Psoas muscle (tissue), 7 donors: ENCODE measurements at regions not wholly inside any gene's neighbourhood (a gene's known extent, or its start where the extent isn't known, plus 50 kb on each side); places are given as distances from the start of the nearest gene placed in this dataset.
"Not testable (repeated sequence)": the region's sequence is repeated elsewhere in the genome, so short reads cannot be mapped to it uniquely, and the experiment has no call there.

ENCODE experiments used
- ATAC-seq, 4 donors: fragments of 200-7000 bp; cut with Tn5 transposase; one replicate each; pipeline ENCODE4 v1.9.1; 2020; ENCODE audit warnings: moderate library complexity in 3 of 4, mild to moderate bottlenecking in 2 of 4
- DNase-seq, 2 donors: peaks; one replicate each; pipeline ENCODE4 v3.0.0-alpha.2; 2020
- H3K27ac ChIP-seq: fragments of 200-600 bp; one replicate; pipeline ENCODE4 v1.8.0; 2022
- H3K27me3 ChIP-seq, 3 donors: fragments of 200-600 bp in 1 of 3; one replicate each; pipeline versions ENCODE4 v1.6.1 to v1.8.0; 2013 to 2022; ENCODE audit warnings: low read length in 2 of 3, mild to moderate bottlenecking in 2 of 3, moderate library complexity in 1 of 3; ENCODE audit not compliant: insufficient read depth in 3 of 3
- H3K36me3 ChIP-seq, 2 donors: fragments of 200-600 bp in 1 of 2; one replicate each; pipeline versions ENCODE4 v1.6.1 to v1.8.0; 2013 to 2022; ENCODE audit warnings: low read depth in 1 of 2, mild to moderate bottlenecking in 1 of 2, moderate library complexity in 1 of 2; ENCODE audit not compliant: insufficient read depth in 1 of 2
- H3K4me1 ChIP-seq: fragments of 200-600 bp; one replicate; pipeline ENCODE4 v1.8.0; 2022
- H3K4me3 ChIP-seq: fragments of 200-600 bp; one replicate; pipeline ENCODE4 v1.8.0; 2022; ENCODE audit warnings: mild to moderate bottlenecking
- H3K9me3 ChIP-seq: fragments of 200-600 bp; one replicate; pipeline ENCODE4 v1.8.0; 2022
- CTCF ChIP-seq: fragments of 200-600 bp; IDR thresholded peaks from one replicate; pipeline ENCODE4 v1.8.0; 2022; ENCODE audit warnings: antibody characterized with exemption
- WGBS, 3 donors: extraction: QIAGEN DNeasy Blood & Tissue Kit; methylation state at CpG; one replicate each; pipeline versions ENCODE4 v1.1.6 to v1.1.7; 2013; 5-methylcytosine and 5-hydroxymethylcytosine counted together
- intact Hi-C, 2 donors: fragments of 100-400 bp; cut with DNase I; formaldehyde crosslinking; loops; one replicate each; pipeline versions ENCODE4 v1.11.0 to v1.14.2; 2022
- donor health status: healthy with polysubstance abuse.
- donor health status: DM: no; HTN: no; CAD: no; lungs with moderate emphysema.
- donor health status: Bipolar disorder and iron deficiency.
- donor health status: healthy.
- donor health status: DM: yes; HTN: yes; CAD: no.
- donor health status: DM: no; HTN: no; CAD: no.
- donor health status: DM: yes; HTN: yes; CAD: no.

- no peak overlapping the region for H3K27ac ChIP-seq
- DNase-seq (no peak), ATAC-seq (no peak)
- H3K9me3 ChIP-seq, result no peaks in the 10 kb centered on the region
- no peak overlapping the region for H3K4me3 ChIP-seq
- intact Hi-C loops, result no loop called here
- H3K36me3 ChIP-seq, result no peaks in the 10 kb centered on the region
- no peak for TF ChIP-seq CTCF
- H3K27me3 ChIP-seq, result no peaks in the 10 kb centered on the region
- H3K4me1 ChIP-seq, result no peaks in the 10 kb centered on the region
- 67 to 72% (median 68%) methylated on average over 5 of the region's 5 CpGs for WGBS, 3 donors
These were observed 582.3 kb downstream of the EDEM1 start for GRCh38 chr3:5769825-5770224.

- Histone ChIP-seq H3K36me3 (no peaks in the 10 kb centered on the region), H3K4me1 (no peaks in the 10 kb centered on the region), H3K9me3 (no peaks in the 10 kb centered on the region), H3K4me3 (no peak overlapping the region), H3K27me3 (no peaks in the 10 kb centered on the region), H3K27ac (no peak overlapping the region)
- no peak for ATAC-seq
- no peak for DNase-seq
- no peak for TF ChIP-seq CTCF
- intact Hi-C loops, result no loop called here
- 75 to 76% (median 75%) methylated on average over 7 of the region's 7 CpGs for WGBS, 3 donors
These were observed 586.8 kb downstream of the EDEM1 start for GRCh38 chr3:5774337-5774736.

GRCh38 chr3:5775100-5775499 lies 587.6 kb downstream of the EDEM1 start:
- ATAC-seq, H3K9me3 ChIP-seq, DNase-seq, H3K36me3 ChIP-seq, H3K4me1 ChIP-seq, intact Hi-C loops, H3K4me3 ChIP-seq, H3K27ac ChIP-seq, H3K27me3 ChIP-seq: not testable (repeated sequence)
- WGBS, 3 donors, result 89 to 93% (median 92%) methylated on average over 3 of the region's 3 CpGs

GRCh38 chr3:5784690-5785089 lies 597.2 kb downstream of the EDEM1 start:
- TF ChIP-seq CTCF, result no peak

DNA sequence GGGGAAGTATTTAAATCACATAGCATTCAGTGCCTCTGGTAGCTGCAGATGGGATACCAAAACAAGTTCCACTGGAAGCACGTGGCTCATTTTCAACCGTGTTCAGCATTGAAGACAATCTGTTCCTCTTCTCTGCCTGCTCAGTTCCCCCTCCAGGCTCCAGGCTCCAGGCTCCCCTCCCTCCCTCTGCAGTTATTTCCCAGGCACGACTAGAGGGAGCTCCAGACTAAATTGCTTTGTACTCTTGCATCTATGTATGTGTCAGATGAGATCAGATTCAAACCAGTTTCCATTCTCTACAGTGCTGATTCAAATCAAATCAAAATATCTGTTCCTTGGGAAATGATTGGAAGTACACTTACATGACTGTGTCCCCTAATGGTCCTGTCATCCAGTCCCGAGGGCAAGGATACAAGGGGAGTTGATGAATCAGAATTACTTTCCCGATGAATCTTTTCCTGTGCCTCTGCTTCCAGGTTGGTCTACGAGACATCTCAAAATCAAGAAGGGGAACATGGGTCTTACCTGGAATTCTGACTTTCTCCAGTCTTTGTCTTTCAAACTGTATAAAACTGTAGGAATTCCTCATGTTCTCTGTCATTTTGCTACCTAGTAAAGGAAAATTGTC lies 600.5 kb downstream of the EDEM1 start:
- no peaks in the 10 kb centered on the region for H3K27me3 ChIP-seq
- no peak for TF ChIP-seq CTCF
- no peaks in the 10 kb centered on the region for H3K9me3 ChIP-seq
- H3K4me3 ChIP-seq, result no peak overlapping the region
- no peaks in the 10 kb centered on the region for H3K4me1 ChIP-seq
- DNase-seq, result no peak
- no peaks in the 10 kb centered on the region for H3K36me3 ChIP-seq
- H3K27ac ChIP-seq, result no peak overlapping the region
- WGBS, 3 donors, result 36 to 38% (median 37%) methylated on average over 6 of the region's 6 CpGs
- ATAC-seq, result no peak
- intact Hi-C loops, result no loop called here

More at GRCh38 chr3:5784690-5785089, 597.2 kb downstream of the EDEM1 start:
- H3K27ac ChIP-seq, result no peak overlapping the region
- intact Hi-C loops, result no loop called here
- H3K9me3 ChIP-seq, result no peaks in the 10 kb centered on the region
- no peak overlapping the region for H3K4me3 ChIP-seq
- H3K36me3 ChIP-seq, result no peaks in the 10 kb centered on the region
- DNase-seq (no peak), ATAC-seq (no peak)
- H3K4me1 ChIP-seq, result no peaks in the 10 kb centered on the region
- no peaks in the 10 kb centered on the region for H3K27me3 ChIP-seq
